ENCODE measurements at regions not wholly inside any gene's neighbourhood (a gene's known extent, or its start where the extent isn't known, plus 50 kb on each side); places are given as distances from the start of the nearest gene placed in this dataset.

- Histone ChIP-seq H3K9me2 (ENCODE audit: insufficient read depth, low read length) (no peaks in the 10 kb centered on the region), H3K9me3 (ENCODE audit: low read length) (no peaks in the 10 kb centered on the region), H3K36me3 (ENCODE audit: insufficient read depth, low read length) (no peaks in the 10 kb centered on the region), H3K4me2 (ENCODE audit: low read length) (no peak overlapping the region), H4K20me1 (ENCODE audit: insufficient read depth, low read length) (no peaks in the 10 kb centered on the region), H3K79me2 (ENCODE audit: insufficient read depth, low read depth, low read length) (no peaks in the 10 kb centered on the region), H3K4me1 (ENCODE audit: insufficient read depth, low read length, poor library complexity, severe bottlenecking) (no peaks in the 10 kb centered on the region), H3K4me3 (ENCODE audit: low read depth, low read length, poor library complexity, severe bottlenecking) (no peak overlapping the region), H2AFZ (ENCODE audit: low read length) (no peak overlapping the region), H3K27ac (ENCODE audit: low read depth, low read length, poor library complexity, severe bottlenecking) (no peak overlapping the region)
- BruUV-seq (replicated peaks), result no TSS peak
- intact Hi-C loops (cut with micrococcal nuclease; ENCODE audit: unreplicated experiment), result no loop called here
- ChIA-PET POLR2A (interaction anchor here (0.7 kb wide), 1 partner anchor 33 kb away, joined by 3 read pairs; no protein-coding TSS in a partner anchor), CTCF (ENCODE audit: unreplicated experiment) (no interaction called here)
- no peak for DNase-seq (ENCODE audit: low spot score)
- no peak for TF ChIP-seq EZH2phosphoT487 (IDR thresholded peaks at IDR 0.05; ENCODE audit: borderline replicate concordance, low read depth, low read length)
- TF ChIP-seq CTCF (conservative IDR thresholded peaks at IDR 0.05; ENCODE audit: low read length), result no peak
Measured at GRCh38 chr5:73378070-73378469, 70.5 kb downstream of the FOXD1 start.

GRCh38 chr5:73376618-73377170 is 71.9 kb downstream of the FOXD1 start:
- Histone ChIP-seq H2AFZ (ENCODE audit: low read length) (no peak overlapping the region), H3K36me3 (ENCODE audit: insufficient read depth, low read length) (no peaks in the 10 kb centered on the region), H3K4me2 (ENCODE audit: low read length) (no peak overlapping the region), H3K79me2 (ENCODE audit: insufficient read depth, low read depth, low read length) (no peaks in the 10 kb centered on the region), H4K20me1 (ENCODE audit: insufficient read depth, low read length) (no peaks in the 10 kb centered on the region), H3K9me2 (ENCODE audit: insufficient read depth, low read length) (no peaks in the 10 kb centered on the region), H3K9me3 (ENCODE audit: low read length) (no peaks in the 10 kb centered on the region), H3K4me3 (ENCODE audit: low read depth, low read length, poor library complexity, severe bottlenecking) (no peak overlapping the region), H3K27ac (ENCODE audit: low read depth, low read length, poor library complexity, severe bottlenecking) (no peak overlapping the region), H3K4me1 (ENCODE audit: insufficient read depth, low read length, poor library complexity, severe bottlenecking) (no peaks in the 10 kb centered on the region)
- ChIA-PET POLR2A (interaction anchor here (0.7 kb wide), 1 partner anchor 55 kb away, joined by 3 read pairs; no protein-coding TSS in a partner anchor), CTCF (ENCODE audit: unreplicated experiment) (no interaction called here)
- no peak for DNase-seq (ENCODE audit: low spot score)
- no TSS peak for BruUV-seq (replicated peaks)
- no peak for TF ChIP-seq CTCF (conservative IDR thresholded peaks at IDR 0.05; ENCODE audit: low read length)
- no peak for TF ChIP-seq EZH2phosphoT487 (IDR thresholded peaks at IDR 0.05; ENCODE audit: borderline replicate concordance, low read depth, low read length)
- intact Hi-C loops (cut with micrococcal nuclease; ENCODE audit: unreplicated experiment), result no loop called here

- Histone ChIP-seq H2AFZ (ENCODE audit: low read length) (no peak overlapping the region), H3K9me3 (ENCODE audit: low read length) (no peaks in the 10 kb centered on the region), H3K27ac (ENCODE audit: low read depth, low read length, poor library complexity, severe bottlenecking) (no peak overlapping the region), H4K20me1 (ENCODE audit: insufficient read depth, low read length) (no peaks in the 10 kb centered on the region), H3K79me2 (ENCODE audit: insufficient read depth, low read depth, low read length) (no peaks in the 10 kb centered on the region), H3K4me2 (ENCODE audit: low read length) (no peak overlapping the region), H3K36me3 (ENCODE audit: insufficient read depth, low read length) (no peaks in the 10 kb centered on the region), H3K9me2 (ENCODE audit: insufficient read depth, low read length) (no peaks in the 10 kb centered on the region), H3K4me1 (ENCODE audit: insufficient read depth, low read length, poor library complexity, severe bottlenecking) (no peaks in the 10 kb centered on the region), H3K4me3 (ENCODE audit: low read depth, low read length, poor library complexity, severe bottlenecking) (no peak overlapping the region)
- no TSS peak for BruUV-seq (replicated peaks)
- intact Hi-C loops (cut with micrococcal nuclease; ENCODE audit: unreplicated experiment), result no loop called here
- TF ChIP-seq CTCF (conservative IDR thresholded peaks at IDR 0.05; ENCODE audit: low read length) (no peak), EZH2phosphoT487 (IDR thresholded peaks at IDR 0.05; ENCODE audit: borderline replicate concordance, low read depth, low read length) (no peak)
- ChIA-PET POLR2A (no interaction called here), CTCF (ENCODE audit: unreplicated experiment) (no interaction called here)
- DNase-seq (ENCODE audit: low spot score), result no peak
Measured at GRCh38 chr5:73375949-73376348, 72.6 kb downstream of the FOXD1 start.
